ENCODE measurements at regions not wholly inside any gene's neighbourhood (a gene's known extent, or its start where the extent isn't known, plus 50 kb on each side); places are given as distances from the start of the nearest gene placed in this dataset.

DNA sequence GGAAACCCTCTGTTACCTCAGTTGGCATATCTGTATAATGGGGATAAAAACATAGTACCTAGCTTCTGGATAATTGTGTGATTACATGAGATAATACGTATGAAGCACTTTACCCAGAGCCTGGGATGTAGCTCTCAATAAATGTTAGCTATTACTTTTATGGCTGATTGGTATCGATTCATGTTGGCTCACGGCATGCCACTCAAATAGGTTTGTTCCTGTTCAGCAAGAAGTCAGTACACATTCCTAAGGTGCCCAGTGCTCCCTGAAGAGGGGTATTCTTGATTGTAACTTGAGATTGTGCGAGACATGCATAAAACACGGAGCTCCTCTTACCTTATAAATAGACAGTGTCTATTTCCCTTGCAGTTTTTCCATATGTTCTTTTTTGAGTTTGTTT lies 78.5 kb upstream of the GALNT2 start:
- intact Hi-C loops (cut with DNase I; ENCODE audit: low total_unique reads) = no loop called here
- TF ChIP-seq CTCF (IDR thresholded peaks at IDR 0.05) = no peak
- Histone ChIP-seq H3K27me3 (no peaks in the 10 kb centered on the region), H3K4me3 (no peak overlapping the region), H3K27ac (no peak overlapping the region), H3K36me3 (no peaks in the 10 kb centered on the region), H3K4me1 (peaks cover 0 to 15% (median 10%) of the 10 kb centered on the region in 4 donors), H3K9me3 (no peaks in the 10 kb centered on the region)
- DNase-seq = no peak

DNA sequence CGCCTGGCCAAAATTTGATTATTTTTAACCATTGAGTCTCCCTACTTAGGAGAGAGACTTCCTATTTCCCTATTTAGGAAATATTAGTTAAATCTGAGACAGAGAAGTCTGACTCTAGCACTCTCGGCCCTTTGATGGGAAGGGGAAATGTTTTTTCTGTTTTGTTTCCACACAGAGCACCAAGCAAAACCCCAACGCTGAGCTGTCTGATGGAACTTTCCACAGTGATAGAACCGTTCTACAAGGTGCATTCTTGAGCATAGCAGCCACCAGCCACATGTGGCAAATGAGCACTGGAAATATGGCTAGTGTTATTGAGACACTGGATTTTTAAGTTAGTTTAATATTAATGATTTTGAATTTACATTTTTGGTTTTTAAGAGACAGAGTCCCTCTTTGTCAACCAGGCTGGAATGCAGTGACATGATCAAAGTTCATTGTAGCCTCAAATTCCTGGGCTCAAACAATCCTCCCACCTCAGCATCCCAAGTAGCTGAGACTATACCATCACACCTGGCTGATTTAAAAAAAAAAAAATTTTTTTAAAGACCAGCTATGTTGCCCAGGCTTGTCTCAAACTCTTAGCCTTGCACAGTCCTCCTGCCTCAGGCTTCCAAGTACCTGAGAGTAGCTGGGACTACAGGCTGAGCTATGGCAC lies 77.3 kb upstream of the GALNT2 start:
- TF ChIP-seq CTCF (IDR thresholded peaks at IDR 0.05) = no peak
- no peak for DNase-seq
- no peaks in the 10 kb centered on the region for H3K36me3 ChIP-seq
- no peak overlapping the region for H3K27ac ChIP-seq
- H3K27me3 ChIP-seq = no peaks in the 10 kb centered on the region
- peaks cover 0 to 15% (median 10%) of the 10 kb centered on the region in 4 donors for H3K4me1 ChIP-seq
- intact Hi-C loops (cut with DNase I; ENCODE audit: low total_unique reads) = no loop called here
- H3K4me3 ChIP-seq = no peak overlapping the region
- H3K9me3 ChIP-seq = no peaks in the 10 kb centered on the region

DNA sequence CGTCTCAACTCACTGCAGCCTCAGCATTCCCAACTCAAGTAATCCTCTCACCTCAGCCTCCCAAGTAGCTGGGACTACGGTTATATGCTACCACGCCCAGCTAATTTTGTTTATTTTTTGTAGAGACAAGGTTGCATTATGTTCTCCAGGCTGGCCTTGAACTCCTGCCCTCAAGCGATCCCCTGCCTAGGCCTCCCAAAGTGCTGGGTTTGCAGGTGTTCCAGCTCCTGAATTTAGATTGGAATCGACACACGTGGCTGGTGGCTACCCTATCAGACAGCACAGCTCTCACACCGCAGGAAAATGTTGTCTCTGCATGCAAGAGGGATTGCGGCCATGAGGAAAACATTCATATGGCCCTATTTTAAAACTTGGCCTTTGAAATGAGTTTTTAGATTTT lies 76.7 kb upstream of the GALNT2 start:
- no peak overlapping the region for H3K27ac ChIP-seq
- TF ChIP-seq CTCF (IDR thresholded peaks at IDR 0.05) = no peak
- H3K4me3 ChIP-seq = no peak overlapping the region
- intact Hi-C loops (cut with DNase I; ENCODE audit: low total_unique reads) = no loop called here
- DNase-seq = no peak
- no peaks in the 10 kb centered on the region for H3K9me3 ChIP-seq
- H3K27me3 ChIP-seq = no peaks in the 10 kb centered on the region
- H3K36me3 ChIP-seq = no peaks in the 10 kb centered on the region
- H3K4me1 ChIP-seq = peaks cover 0 to 15% (median 10%) of the 10 kb centered on the region in 4 donors

GRCh38 chr1:229991104-229991513 lies 75.9 kb upstream of the GALNT2 start:
- DNase-seq = no peak
- H3K4me1 ChIP-seq = peaks cover 0 to 15% (median 10%) of the 10 kb centered on the region in 4 donors
- intact Hi-C loops (cut with DNase I; ENCODE audit: low total_unique reads) = no loop called here
- TF ChIP-seq CTCF (IDR thresholded peaks at IDR 0.05) = no peak
- no peaks in the 10 kb centered on the region for H3K27me3 ChIP-seq
- no peak overlapping the region for H3K4me3 ChIP-seq
- no peak overlapping the region for H3K27ac ChIP-seq
- no peaks in the 10 kb centered on the region for H3K36me3 ChIP-seq
- no peaks in the 10 kb centered on the region for H3K9me3 ChIP-seq

DNA sequence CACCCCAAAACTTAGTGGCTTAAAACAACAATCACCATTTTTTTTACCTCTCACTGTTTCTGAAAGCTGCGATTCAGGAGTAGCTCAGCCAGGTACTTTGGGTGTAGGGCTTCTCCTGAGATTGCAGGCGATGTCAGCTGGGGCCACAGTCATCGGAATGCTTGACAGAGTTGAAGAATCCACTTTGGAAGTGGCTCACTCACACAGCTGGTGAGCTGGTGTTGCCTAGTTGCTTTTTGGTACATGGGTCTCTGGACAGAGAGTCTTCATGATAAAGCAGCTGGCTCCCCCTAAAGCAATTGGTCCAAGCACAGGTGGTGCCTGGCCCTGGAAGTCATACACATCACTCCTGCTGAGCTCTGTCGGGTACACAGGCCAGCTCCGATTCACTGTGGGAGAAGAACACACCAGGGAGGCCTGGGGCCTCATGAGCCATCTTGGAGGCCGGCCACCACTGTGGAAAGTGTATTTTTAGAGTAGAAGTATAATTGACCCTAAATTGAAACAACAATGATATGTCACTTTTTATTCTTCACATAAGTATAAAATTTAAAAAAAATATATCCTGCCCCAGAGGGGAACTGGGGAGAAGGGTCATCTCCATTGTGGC lies 75.2 kb upstream of the GALNT2 start:
- TF ChIP-seq CTCF (IDR thresholded peaks at IDR 0.05) = no peak
- H3K27me3 ChIP-seq = no peaks in the 10 kb centered on the region
- H3K36me3 ChIP-seq = no peaks in the 10 kb centered on the region
- H3K4me1 ChIP-seq = peaks cover 0 to 15% (median 10%) of the 10 kb centered on the region in 4 donors
- no peak overlapping the region for H3K27ac ChIP-seq
- DNase-seq = no peak
- H3K4me3 ChIP-seq = no peak overlapping the region
- H3K9me3 ChIP-seq = no peaks in the 10 kb centered on the region
- intact Hi-C loops (cut with DNase I; ENCODE audit: low total_unique reads) = no loop called here
